KG1 (cell line): ENCODE measurements at regions not wholly inside any gene's neighbourhood (a gene's known extent, or its start where the extent isn't known, plus 50 kb on each side); places are given as distances from the start of the nearest gene placed in this dataset.

ENCODE experiments used
- DNase-seq: peaks from one replicate; lab custom pipeline; 2025; lab: John Stamatoyannopoulos, UW

- no peak for DNase-seq
Measured at GRCh38 chr2:57884281-57884680, 162.3 kb upstream of the VRK2 start.

- DNase-seq, result no peak
Measured at GRCh38 chr2:57885742-57886141, 160.9 kb upstream of the VRK2 start.

DNA sequence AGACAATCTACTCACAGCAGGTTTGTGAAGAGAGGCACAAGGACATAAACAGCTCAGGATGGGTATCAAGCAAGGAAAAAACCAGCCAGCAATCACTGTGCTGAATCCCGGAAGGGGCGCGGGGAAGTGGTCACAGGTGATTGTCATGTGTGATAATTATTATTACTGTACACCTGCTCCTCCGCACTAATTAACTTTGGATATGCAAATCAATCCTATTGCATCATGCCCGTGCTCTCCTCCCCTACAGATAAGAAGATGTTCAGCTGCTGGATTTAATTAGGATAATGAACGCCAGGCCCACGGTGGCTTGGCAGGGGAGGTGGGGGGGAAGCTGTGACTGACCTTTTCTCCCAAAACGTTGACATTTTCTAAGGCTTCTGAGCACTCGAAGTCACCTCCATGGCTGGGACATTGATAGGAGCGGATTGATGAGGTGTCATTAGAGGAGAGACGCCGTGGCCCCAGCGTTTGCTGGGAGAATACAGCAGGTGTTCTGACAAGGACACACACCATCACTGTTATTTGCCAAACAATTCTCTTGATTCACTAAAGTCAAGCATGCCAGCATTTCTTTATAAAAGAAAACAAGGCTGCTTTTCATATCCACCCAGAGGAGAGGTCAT lies 160.3 kb upstream of the VRK2 start:
- no peak for DNase-seq

DNA sequence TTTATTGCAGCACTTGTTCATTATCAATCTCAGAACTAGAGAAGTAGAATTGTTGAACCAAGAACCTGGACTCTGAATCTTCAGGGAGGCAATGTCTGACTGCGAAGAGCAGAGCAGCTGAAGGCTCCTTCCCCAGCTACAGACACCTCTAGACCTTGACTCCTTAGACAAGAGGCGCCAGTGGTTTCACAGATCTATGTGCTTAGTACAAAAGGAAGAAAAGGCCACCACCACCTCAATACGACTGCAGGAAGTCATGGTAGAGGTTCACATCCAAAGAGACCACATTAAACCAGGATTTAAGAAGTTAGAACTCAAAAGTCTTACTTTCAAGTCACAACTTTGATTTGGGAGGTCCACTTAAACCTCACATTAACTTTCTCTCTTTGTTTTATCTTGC lies 158.1 kb upstream of the VRK2 start:
- no peak for DNase-seq

GRCh38 chr2:57890464-57890863 lies 156.1 kb upstream of the VRK2 start:
- DNase-seq, result no peak

GRCh38 chr2:57891086-57891712 lies 155.4 kb upstream of the VRK2 start:
- no peak for DNase-seq

DNA sequence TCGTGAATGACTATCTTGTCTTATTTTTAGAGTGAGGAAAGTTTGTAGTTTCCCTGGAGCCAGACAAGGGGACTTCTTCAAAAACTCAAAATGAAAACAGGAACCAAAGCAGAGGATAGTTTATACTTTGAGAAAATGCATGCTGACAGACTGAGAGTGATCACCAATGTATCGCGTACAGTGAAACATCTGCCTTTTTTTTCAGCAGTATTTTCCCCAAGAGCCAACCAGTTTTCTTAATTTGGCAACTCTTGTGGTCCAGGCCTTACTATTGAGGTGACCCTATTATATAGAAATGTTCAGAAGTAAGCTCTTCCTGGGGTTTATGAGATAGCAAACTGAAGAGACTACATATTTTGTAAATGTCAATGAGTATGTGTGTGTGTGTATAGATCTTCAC lies 153.7 kb upstream of the VRK2 start:
- no peak for DNase-seq

DNA sequence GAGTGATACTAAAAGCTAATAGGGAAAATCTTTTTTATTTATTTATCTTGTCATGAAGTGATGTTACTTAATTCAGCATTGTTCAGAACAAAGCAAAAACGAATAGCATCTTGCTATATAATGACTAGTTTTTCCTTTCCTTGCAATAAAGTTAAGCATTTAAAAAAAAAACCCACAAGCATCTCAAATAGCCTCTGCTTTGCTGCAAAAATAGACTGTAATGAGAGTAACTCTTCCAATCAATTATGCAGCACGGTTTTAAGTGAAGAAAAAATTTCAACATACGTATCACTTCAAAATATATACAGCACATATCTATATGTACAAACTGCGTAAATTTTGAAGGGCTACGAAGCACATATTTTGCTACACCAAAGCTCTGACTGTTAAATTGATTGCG lies 153.3 kb upstream of the VRK2 start:
- DNase-seq, result no peak

- DNase-seq, result no peak
Measured at GRCh38 chr2:57893786-57894185, 152.8 kb upstream of the VRK2 start.

DNA sequence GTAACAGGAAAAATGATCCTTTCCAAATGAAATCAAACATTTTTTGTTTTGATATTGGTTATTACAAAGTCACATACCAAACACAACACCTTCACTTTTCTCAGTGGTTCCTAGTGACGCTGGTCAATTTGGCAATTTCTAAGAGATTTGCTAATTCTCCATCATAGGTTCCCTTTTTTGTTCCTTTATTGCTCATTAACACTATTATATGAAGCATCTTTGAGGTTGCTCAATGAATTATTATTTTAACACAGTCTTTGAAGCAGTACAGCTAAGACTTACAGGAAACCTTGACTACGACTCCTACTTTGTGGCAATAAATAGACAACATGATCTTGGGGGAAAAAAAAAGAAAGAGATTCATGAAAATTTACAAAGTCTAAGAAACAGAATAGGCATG lies 152.2 kb upstream of the VRK2 start:
- no peak for DNase-seq

DNA sequence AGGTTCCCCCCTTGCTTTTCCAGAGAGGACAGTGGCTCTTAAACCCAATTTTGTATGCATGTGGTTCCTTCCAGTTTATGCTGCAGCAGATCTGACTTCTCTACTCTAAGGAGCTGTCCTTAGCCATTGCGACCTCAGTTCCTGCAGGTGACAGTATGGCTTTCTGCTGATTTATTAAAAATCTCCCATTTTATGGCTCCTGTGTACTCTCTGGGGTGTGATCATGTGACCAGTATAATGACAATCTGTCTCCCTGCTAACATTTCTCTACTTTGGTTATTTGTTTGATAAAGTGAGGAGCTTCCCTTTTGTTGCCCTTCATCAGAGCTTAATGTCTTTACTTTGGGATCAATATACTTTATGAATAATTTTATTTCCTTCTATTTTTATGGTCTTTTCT lies 148.7 kb upstream of the VRK2 start:
- no peak for DNase-seq

DNA sequence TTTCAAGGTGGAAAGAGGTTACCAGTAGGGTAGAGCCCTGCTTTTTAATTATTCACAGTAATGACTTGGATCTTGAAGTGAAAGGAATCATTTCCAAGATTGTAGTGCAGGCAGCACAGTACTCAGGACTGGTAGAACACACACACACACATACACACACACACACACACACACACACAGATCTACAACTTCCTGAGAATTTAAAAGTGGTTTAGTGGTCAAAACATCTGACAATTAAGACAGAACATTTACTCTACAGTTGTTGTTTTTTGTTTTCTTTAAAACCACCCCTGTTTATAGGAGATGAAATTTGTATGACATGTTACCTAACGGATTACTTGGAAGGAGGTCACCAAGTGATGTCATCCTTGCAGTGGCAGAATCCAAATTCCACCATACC lies 146.7 kb upstream of the VRK2 start:
- no peak for DNase-seq

GRCh38 chr2:57902578-57902977 lies 144.0 kb upstream of the VRK2 start:
- no peak for DNase-seq

GRCh38 chr2:57906152-57906732 lies 140.4 kb upstream of the VRK2 start:
- DNase-seq, result peak; percentile 19

DNA sequence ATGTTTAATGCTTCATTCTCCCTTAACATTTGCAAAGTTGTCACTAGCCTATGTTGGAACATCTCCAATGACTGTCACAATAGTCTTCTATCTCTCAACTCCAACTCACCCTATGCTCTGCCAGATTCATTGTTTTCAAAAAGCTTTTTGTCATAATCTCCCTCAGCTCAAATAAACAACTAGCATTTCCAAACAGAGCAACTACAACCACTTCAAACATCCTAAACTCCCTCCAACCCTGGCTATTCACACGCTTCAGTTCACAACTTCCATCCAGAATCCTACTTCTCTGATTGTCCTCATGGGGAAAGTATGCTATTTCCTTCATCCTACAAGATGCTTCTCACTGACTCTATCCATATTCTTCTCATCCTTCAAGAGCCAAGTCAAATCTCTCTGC lies 139.2 kb upstream of the VRK2 start:
- no peak for DNase-seq

GRCh38 chr2:57908736-57909161 lies 137.9 kb upstream of the VRK2 start:
- DNase-seq, result no peak

DNA sequence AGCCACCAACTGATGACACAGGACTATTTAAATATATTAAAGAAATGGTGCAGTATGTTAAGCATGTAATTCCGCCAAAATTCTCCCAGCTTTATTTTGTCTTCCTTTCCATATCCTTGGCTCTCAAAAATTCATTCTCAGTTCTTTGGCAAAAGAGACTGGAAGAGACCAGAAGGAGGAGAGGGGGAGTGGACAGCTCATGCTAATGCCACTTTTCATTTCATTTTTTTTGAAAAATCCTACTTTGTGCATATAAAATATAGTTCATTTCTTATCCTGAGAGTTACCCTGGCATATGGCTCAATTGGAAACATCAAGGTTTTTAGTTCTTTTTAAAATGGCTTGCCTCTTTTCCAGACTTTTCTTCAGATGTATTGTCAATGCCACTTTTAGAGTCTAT lies 128.5 kb upstream of the VRK2 start:
- DNase-seq, result no peak

DNA sequence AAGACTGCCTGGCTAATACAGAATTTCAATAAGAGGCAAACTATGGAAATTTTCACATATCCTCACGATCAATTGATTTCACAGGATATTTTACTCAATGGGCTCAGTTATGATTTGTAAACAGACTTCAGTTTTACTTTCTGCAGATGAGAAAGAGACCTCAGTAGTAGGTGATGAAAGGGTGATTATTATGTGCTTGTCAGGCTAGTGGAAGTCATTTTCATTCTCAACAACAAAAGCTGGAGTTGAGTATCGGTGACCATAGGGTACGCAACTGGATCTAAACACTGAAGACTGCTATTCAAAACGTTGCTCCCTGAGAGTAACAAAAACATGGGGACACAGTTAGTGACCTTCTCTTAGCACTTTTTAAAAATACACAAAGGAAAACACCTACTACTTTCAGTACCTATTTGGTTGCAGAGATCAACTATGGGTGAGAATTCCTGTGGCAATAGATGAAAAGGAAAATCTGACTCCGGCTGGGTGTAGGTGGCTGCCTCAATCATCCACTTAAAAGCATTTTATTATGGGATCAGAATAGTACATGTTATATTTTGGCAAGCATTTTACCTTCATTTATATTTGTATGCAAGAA lies 126.2 kb upstream of the VRK2 start:
- DNase-seq, result no peak

DNA sequence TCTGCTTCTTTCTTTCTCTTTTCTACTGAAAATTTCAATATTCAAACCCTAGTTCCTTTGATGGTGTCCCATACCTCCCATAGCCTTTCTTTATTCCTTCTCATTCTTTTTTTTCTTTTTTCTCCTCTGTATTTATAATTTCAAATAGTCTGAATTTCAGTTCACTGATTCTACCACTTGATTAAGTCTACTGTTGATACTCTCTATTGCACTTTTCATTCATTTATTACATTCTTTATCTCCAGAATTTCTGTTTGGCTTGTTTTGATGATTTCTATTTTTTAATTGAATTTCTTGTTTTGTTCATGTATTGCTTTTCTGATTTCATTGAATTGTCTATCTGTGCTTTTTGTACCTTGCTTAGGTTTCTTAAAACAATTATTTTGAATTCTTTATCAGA lies 111.9 kb upstream of the VRK2 start:
- DNase-seq, result no peak

DNA sequence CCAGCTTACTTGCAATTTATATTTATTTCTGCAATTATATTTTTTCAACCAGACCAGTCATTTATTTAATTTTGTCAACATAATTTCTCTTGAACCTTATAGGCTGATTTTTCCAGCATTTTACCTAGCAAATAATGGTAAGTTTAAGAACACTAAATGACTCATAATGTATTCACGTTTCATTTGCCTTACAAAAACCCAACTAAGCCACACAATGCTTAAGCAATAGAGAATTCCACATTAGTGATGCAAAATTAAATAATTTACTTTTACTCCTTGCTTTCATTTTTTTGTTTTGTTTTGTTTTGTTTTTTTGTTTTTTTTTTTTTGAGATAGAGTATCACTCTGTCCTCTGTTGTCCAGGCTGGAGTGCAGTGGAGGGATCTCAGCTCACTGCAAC lies 110.4 kb upstream of the VRK2 start:
- no peak for DNase-seq

- no peak for DNase-seq
Measured at GRCh38 chr2:57937456-57937855, 109.2 kb upstream of the VRK2 start.

GRCh38 chr2:57941816-57942215 lies 104.8 kb upstream of the VRK2 start:
- DNase-seq, result no peak

DNA sequence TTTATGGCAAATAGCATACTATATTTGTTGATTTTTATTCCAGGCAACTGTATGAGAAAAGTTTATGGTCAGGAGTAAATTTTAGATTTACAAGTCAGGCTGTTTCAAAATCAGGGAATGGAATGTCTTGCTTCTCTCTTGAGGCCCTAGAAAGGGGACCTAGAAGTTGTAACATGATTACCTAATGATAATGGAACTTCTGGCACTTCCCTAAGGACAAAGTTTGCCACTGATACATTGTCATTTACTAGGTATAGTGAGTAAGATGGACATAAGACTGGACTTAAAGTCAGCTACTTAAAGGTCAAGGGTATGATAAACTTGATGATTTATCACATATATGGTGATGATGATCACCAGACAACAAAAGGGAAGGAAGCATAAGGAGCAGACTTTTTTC lies 103.3 kb upstream of the VRK2 start:
- no peak for DNase-seq

DNA sequence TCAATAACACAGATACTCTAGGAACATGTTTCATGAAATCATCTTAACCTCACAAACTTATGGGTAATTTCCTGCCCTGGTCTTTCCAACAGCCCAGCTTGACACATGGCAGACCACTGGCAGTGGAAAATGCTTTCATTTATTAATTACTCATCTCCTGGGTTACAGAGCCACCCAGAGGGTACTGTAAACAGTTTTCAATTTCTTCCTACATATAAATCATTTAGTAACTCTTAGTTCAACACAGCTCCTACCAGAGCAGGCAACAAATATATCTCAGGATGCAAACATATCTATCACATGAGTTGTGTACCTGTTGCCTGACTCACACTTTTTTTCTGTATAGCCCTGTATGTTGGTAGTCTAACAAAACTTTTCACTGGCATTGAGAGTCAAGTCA lies 99.2 kb upstream of the VRK2 start:
- DNase-seq, result no peak
